GM12892 (cell line): ENCODE measurements at regions not wholly inside any gene's neighbourhood (a gene's known extent, or its start where the extent isn't known, plus 50 kb on each side); places are given as distances from the start of the nearest gene placed in this dataset.

Experiments used
- POLR2A ChIP-seq: IDR thresholded peaks from 2 replicates; pipeline ENCODE4 v1.6.1; 2011; ENCODE audit warnings: low read depth, low read length, control low read depth
- POLR2AphosphoS5 ChIP-seq: IDR thresholded peaks from 2 replicates; pipeline ENCODE4 v1.6.1; 2011; ENCODE audit warnings: low read depth, low read length, control low read depth

DNA sequence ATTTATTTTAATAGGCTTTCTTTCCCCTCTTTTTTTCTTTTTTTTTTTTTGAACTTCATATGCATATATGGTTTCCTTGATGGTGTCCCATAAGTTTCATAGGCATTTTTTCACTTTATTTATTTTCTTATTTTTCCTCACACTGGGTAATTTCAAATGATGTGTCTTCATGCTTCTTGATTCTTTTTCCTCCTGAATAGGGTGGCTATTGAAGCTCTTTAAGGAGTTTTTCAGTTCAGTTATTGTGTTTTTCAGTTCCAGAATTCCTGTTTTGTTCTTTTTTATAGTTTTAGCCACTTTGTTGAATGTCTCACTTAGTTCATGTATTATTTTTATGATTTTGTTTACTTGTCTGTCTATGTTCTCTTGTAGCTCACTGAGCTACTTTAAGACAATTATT lies 273.2 kb downstream of the NFKBIZ start:
- TF ChIP-seq POLR2A: no peak
- no peak for TF ChIP-seq POLR2AphosphoS5
